D341Med (cell line): ENCODE measurements at regions not wholly inside any gene's neighbourhood (a gene's known extent, or its start where the extent isn't known, plus 50 kb on each side); places are given as distances from the start of the nearest gene placed in this dataset.

Source experiments
- DNase-seq: peaks from one replicate; pipeline ENCODE4 v3.0.0; 2012; ENCODE audit warnings: low spot score

DNA sequence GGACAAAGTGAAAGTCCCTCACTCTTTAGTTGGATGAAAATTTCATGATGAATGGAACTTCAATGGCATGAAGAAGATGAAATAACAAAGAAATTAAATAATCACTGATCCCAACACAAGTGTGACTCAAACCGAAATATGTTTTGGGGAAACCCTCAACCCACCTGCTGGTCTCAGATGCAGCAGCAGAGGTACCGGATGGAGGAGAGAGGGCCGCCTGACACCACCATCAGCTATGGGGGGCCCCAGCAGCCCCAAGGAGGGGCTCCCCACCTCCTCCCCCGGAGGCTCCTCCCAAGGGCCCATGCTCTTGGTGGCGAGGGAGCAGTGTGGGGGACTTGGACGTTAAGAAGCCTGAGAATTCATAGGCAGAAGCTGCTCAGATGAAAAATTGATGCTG is 137.2 kb upstream of the ADARB2 start:
- DNase-seq: no peak

DNA sequence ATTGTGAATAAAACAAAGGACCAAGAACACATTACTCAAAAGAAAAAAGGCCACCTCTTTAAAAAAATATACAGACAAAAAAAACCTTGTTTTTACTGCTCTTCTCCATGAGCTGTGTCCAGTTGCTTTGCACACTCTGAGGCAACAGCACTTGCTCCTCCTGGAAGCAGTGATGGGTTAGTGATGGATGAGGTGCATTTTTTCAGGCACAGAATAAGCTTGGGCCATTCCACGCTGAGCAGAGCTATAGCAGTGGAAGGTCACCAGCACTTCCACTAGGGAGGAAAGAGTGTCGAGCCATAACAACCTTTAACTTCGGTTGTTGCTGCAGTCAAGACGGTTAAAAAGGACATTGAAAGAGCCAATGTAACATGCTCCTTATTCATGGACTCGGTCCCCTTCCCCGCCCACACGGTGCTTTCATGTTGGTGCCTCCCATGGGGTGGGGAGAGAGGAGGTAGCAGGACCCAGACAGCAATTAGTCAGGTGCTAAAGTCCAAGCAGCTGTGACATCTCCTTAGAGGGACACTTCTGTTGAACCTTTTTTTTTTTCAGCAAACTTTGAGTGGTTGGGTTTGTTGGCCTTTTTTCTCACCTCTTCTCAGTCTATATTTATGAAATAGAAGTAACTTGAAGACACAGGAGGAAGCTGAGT is 136.5 kb upstream of the ADARB2 start:
- no peak for DNase-seq

DNA sequence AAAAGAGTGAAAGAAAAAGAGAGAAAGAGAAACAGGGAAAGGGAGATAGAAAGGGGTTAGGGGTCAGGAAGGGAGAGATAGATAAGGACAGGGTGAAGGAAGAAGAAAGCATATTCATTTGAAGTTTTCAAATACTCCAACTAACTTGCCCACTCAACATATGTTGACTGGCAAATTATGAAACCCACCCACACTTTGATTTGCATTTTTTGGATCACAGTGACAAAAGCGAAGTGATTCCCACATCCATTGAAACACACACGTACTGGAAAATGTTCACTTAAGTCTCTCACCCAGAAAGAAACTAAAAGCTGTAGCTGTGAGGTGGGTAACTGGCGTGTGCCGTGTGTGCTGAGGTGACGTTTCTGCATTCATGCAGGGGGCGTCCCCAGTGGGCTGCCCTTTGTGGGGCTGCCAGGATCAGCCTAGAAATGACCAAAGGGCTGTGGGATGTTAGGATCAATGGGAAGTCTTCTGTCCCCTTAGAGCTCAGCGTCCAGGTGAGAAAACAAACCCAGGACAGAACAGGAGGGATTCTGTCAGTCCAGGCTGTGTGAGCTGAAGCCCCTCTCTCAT is 134.9 kb upstream of the ADARB2 start:
- no peak for DNase-seq

- DNase-seq: no peak
Measured at GRCh38 chr10:1870491-1870890, 133.2 kb upstream of the ADARB2 start.

- DNase-seq: no peak
Measured at GRCh38 chr10:1869861-1870260, 132.5 kb upstream of the ADARB2 start.

DNA sequence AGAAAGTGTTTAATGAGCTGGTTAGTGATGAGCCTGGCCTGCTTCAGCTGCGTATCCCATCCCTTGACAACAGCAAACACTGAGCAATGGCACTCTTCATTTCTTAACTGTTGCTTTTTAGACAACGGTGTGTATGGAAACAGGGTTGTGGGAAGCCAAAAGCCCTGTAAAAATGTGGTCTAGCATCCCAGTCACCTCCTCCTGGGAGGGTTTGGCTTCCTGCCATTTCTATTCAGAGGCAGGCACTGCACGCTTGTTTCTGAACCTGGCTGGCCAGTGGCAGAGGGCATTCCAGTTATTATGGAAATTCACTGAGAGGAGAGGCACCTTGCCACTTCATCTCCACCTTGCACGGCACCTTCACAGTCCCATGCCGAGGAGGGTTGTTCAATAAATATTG is 123.0 kb upstream of the ADARB2 start:
- DNase-seq: no peak

DNA sequence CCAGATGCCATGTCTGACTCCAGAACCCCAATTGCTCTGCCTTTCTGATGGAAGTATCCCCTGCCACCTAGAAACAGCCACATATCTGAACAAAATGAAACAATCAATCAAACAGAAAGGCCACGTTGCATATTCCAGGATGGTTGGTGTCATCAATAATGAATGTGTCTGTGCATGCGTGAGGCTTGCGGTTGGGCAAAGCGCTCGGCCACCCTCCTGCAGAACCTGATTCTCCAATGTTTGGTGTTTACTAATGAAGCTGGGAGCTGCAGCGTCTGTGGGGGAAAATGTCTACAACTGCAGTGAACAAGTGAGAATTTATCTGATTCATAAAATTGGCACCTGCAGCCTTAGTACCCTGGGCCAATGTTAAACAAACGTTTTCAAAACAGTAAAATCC is 121.2 kb upstream of the ADARB2 start:
- DNase-seq: no peak

DNA sequence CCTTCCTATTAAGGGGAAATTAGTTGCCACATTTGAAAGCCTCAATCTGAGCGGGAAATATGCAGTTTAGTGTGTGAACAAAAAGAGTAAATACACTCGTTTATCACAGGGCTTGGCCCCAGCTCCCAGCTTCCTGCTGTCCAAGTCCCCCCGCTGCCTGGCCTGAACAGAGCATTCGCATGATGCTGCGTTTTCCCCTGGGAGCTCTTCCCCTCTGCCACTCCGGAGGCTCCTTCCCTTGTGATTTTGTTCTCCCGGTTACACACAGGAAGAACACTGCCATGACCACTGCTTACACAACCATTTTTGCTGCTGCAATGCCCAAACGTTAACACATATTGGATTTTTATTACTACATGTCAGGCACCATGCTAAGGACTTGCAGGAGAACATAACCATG is 120.7 kb upstream of the ADARB2 start:
- no peak for DNase-seq

- no peak for DNase-seq
Measured at GRCh38 chr10:1855911-1856310, 118.6 kb upstream of the ADARB2 start.

- DNase-seq: no peak
Measured at GRCh38 chr10:1854271-1854670, 116.9 kb upstream of the ADARB2 start.

DNA sequence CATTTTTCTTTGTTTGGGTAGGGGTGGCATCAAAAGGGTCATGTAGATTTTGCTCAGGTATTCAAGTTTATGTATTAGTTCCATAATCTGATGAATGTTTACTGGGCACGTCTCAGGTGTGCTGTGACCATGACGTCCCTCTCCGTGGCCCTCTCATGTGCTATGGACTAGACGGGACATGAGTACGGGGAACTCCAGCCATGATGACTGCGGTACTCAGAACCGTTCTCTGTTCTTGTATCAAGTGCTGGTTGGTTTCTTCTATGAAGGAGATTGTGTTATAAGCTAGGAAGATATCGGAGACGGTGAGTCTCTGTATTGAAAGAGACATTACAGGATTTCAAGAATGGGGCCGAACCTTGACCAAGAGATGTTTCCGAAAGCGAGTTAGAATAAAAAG is 116.5 kb upstream of the ADARB2 start:
- DNase-seq: no peak

DNA sequence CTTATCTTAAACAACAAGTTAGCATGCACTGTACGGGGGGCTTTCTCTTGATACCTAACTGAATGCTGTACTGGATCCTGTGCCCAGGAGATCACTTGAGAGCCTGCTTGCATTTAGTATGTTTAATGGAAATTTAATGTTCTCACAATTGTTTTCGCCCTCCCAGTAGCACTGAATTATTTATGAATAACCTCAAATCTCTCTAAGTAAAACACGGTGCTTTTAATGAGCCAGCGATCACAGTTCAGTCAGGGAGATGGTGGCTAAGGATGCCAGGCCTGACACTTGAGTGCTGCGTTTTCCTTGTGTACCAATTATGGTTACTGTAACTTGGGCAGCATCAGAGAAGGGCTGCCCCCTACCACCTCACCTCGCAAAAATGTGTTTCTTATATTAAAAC is 115.5 kb upstream of the ADARB2 start:
- DNase-seq: no peak

DNA sequence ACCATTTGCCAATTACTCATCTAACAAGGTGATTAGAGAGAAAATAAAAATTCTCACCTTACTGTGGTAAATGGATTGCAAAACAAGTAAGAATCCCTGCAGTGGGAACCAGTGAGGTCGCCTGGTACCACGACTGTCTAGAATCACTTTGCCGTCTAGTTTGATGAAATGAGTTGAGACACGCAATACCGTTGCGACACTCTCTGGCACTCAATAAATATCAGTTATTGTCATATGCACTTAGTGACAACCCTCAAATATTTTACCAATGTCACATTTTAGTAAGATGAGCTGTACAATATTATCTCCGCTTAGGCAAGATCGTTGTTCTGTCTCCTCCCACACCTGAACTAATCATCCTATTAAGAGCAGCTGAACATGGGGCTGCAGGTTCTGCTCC is 114.4 kb upstream of the ADARB2 start:
- DNase-seq: no peak

GRCh38 chr10:1850971-1851527 is 113.7 kb upstream of the ADARB2 start:
- no peak for DNase-seq

- no peak for DNase-seq
Measured at GRCh38 chr10:1847361-1847760, 110.0 kb upstream of the ADARB2 start.

DNA sequence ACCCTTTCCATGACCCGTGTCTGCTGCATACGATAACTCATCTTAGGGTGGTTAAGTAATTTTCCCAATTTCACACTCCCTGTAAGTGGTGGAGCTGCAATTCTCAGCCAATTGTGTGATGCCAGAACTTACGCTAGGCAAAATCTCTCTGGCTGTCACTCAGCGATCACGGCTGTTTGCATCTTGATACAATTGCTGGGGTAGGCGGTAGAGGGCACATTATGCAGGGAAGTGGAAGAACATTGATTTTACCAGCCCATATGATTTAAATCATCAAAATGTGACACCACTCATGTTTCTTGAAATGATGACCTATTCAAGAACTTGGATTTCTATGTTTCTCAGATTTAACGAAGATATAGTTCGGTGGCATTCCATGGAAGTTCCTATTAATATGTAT is 108.7 kb upstream of the ADARB2 start:
- DNase-seq: no peak

DNA sequence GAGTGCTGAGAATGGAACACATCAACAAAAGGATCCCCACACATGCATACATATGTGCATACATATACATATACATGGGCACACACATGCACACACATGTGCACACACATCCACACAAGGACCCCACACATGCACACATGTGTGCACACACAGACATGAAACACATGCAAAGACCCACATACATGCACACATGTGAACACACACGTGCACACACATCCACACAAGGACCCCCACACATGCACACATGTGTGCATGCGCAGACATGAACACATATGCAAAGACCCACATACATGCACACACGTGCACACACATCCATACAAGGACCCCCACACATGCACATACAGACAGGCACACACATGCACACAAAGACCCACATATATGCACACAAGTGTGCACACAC is 104.4 kb upstream of the ADARB2 start:
- DNase-seq: no peak

DNA sequence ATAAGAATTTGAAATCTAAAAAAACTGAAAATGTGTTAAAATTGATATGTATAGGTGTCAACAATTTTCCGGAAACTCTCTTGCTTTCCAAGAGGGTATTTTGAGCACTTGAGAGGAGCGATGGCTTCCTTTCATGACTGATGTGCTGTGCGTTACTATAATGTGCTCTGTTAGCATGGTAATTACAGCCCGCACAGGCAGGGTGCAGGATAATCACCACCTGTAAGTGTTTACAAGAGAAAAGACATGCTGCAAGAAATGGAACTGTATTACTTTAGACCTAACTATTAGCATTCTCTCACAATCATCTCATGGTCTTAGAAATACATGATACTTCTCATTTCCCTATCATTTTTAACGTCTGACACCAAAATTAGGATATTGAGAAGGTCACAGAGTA is 92.4 kb upstream of the ADARB2 start:
- no peak for DNase-seq

GRCh38 chr10:1824928-1825327 is 87.6 kb upstream of the ADARB2 start:
- no peak for DNase-seq

GRCh38 chr10:1814556-1814955 is 77.2 kb upstream of the ADARB2 start:
- DNase-seq: no peak

GRCh38 chr10:1809139-1809741 is 71.9 kb upstream of the ADARB2 start:
- no peak for DNase-seq

DNA sequence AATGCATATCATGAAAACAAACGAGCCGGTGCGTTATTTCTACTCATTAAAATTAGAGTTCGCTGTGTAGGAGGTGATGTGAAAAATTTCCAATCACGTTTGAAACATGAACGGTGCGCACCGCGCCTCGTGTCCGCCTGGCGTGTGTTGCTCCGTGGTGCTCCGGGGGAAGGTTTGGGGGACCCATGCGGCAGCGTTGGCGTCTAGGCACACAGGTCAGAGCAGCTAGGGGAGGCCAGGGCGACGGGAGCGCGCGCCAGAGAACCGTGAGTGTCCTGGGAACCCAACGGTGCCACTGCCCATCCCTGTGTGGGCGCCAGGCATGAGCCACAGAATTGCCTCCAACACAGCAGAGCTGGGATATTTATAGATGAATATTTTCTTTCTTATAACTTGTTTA is 70.6 kb upstream of the ADARB2 start:
- no peak for DNase-seq

DNA sequence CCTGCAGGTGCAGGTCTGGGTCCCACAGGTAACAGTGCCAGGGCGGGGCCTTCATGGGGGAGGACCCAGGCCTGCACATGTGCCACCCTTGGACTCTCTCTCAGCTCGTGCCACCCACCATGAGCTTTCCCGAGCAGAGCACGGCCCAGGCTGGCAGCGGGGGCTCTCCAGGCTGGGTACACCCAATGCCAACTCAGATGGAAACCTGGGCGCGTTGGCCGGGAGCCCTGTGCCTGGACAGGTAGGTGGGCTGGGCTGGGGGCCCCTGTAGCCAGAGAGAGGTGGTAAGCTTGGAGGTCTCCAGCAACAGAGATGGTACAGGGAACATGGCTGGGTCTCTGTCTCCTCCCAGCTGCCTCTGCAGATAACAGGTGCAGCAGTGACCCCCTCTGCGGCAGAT is 69.9 kb upstream of the ADARB2 start:
- no peak for DNase-seq

DNA sequence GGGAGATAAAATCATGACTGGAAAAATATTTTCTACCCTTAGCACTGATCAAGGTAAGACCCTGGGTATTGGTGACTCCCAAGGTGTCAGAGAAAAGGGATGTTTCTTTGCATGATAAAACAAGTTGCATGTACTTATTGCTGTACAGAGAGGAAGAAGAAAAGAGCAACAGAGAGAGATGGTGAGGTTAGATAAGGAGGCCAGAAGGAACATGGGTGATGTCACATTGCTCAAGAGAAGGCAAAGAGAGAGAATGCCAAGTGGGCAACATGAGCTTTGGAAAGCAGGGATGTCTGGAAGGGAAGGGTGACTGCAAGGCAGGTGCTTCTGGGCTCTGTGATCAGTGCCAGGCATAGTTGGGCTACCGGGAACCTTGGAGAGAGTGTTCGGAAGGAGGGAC is 65.1 kb upstream of the ADARB2 start:
- DNase-seq: no peak
